Natural killer cell (primary cell): ENCODE measurements at regions not wholly inside any gene's neighbourhood (a gene's known extent, or its start where the extent isn't known, plus 50 kb on each side); places are given as distances from the start of the nearest gene placed in this dataset.
"Not testable (repeated sequence)": the region's sequence is repeated elsewhere in the genome, so short reads cannot be mapped to it uniquely, and the experiment has no call there.

Experiments used
- ATAC-seq, 3 donors: fragments of 150-1000 bp in 2 of 3; fragments of 200-7000 bp in 1 of 3; cut with Tn5 transposase; 1 replicate in 1 of 3; 2 replicates in 2 of 3; pipeline ENCODE4 v1.10.0; 2021; ENCODE audit warnings: mild to moderate bottlenecking in 2 of 3, moderate library complexity in 2 of 3
- DNase-seq, 2 donors: peaks; one replicate each; pipeline versions ENCODE4 v3.0.0 to v3.0.0-alpha.2; 2013 to 2021; ENCODE audit warnings: mixed read lengths in 1 of 2
- H3K27ac ChIP-seq: one replicate; pipeline ENCODE4 v1.5.1; 2013; ENCODE audit warnings: mild to moderate bottlenecking, low read length
- H3K27me3 ChIP-seq: one replicate; pipeline ENCODE4 v1.6.1; 2013; ENCODE audit warnings: low read length; ENCODE audit not compliant: control insufficient read depth, insufficient read depth
- H3K36me3 ChIP-seq: one replicate; pipeline ENCODE4 v1.6.1; 2013; ENCODE audit warnings: low read length; ENCODE audit not compliant: control insufficient read depth, insufficient read depth
- H3K4me1 ChIP-seq: one replicate; pipeline ENCODE4 v1.6.1; 2013; ENCODE audit warnings: low read length; ENCODE audit not compliant: control insufficient read depth, insufficient read depth
- H3K4me3 ChIP-seq: one replicate; pipeline ENCODE4 v1.5.1; 2013; ENCODE audit warnings: low read length
- H3K9me3 ChIP-seq: one replicate; pipeline ENCODE4 v1.6.1; 2013; ENCODE audit warnings: low read length; ENCODE audit not compliant: control insufficient read depth, insufficient read depth
- H3K27ac Mint-ChIP-seq, 2 donors: one replicate each; pipeline ENCODE4 v1.8.0; 2022; ENCODE audit warnings: mild to moderate bottlenecking in 2 of 2, mixed read lengths in 2 of 2, moderate library complexity in 1 of 2
- H3K27me3 Mint-ChIP-seq, 2 donors: one replicate each; pipeline ENCODE4 v1.8.0; 2022; ENCODE audit warnings: low read depth in 2 of 2, mixed read lengths in 2 of 2
- H3K36me3 Mint-ChIP-seq: one replicate; pipeline ENCODE4 v1.8.0; 2022; ENCODE audit warnings: mixed read lengths
- H3K4me1 Mint-ChIP-seq, 2 donors: one replicate each; pipeline ENCODE4 v1.8.0; 2022; ENCODE audit warnings: mixed read lengths in 2 of 2
- H3K4me3 Mint-ChIP-seq: one replicate; pipeline ENCODE4 v1.8.0; 2022; ENCODE audit warnings: mild to moderate bottlenecking, moderate library complexity, mixed read lengths
- H3K9me3 Mint-ChIP-seq, 2 donors: one replicate each; pipeline ENCODE4 v1.8.0; 2022; ENCODE audit warnings: mixed read lengths in 2 of 2
- CTCF ChIP-seq: fragments of 200-600 bp; IDR thresholded peaks from one replicate; pipeline ENCODE4 v1.8.0; 2022; ENCODE audit warnings: antibody characterized with exemption
- WGBS: methylation state at CpG from one replicate; pipeline ENCODE4 v1.1.7; 2013; ENCODE audit warnings: missing lambda C conversion rate; ENCODE audit not compliant: insufficient coverage; 5-methylcytosine and 5-hydroxymethylcytosine counted together
- intact Hi-C: fragments of 100-400 bp; cut with micrococcal nuclease; formaldehyde crosslinking; loops from one replicate; pipeline ENCODE4 v1.14.2; 2022

GRCh38 chr4:30116401-30116800 is 603.8 kb upstream of the PCDH7 start:
- no peak for TF ChIP-seq CTCF
- Mint-ChIP-seq H3K27ac (no peak overlapping the region), H3K4me1 (no peaks in the 10 kb centered on the region), H3K27me3 (no peaks in the 10 kb centered on the region), H3K36me3 (no peaks in the 10 kb centered on the region), H3K4me3 (no peak overlapping the region), H3K9me3 (peaks cover 14 to 25% of the 10 kb centered on the region in 2 donors)
- intact Hi-C loops, result no loop called here
- no peak for ATAC-seq
- Histone ChIP-seq H3K27me3 (no peaks in the 10 kb centered on the region), H3K9me3 (no peaks in the 10 kb centered on the region), H3K4me1 (no peaks in the 10 kb centered on the region), H3K36me3 (no peaks in the 10 kb centered on the region), H3K27ac (no peak overlapping the region), H3K4me3 (no peak overlapping the region)
- 78% methylated on average over 4 of the region's 4 CpGs for WGBS
- no peak for DNase-seq

GRCh38 chr4:30117433-30117832 is 602.7 kb upstream of the PCDH7 start:
- Mint-ChIP-seq H3K4me3 (no peak overlapping the region), H3K27me3 (no peaks in the 10 kb centered on the region), H3K9me3 (peaks cover 11 to 21% of the 10 kb centered on the region in 2 donors), H3K27ac (no peak overlapping the region), H3K36me3 (no peaks in the 10 kb centered on the region), H3K4me1 (no peaks in the 10 kb centered on the region)
- no peaks in the 10 kb centered on the region for H3K4me1 ChIP-seq
- intact Hi-C loops, result no loop called here
- no peak overlapping the region for H3K27ac ChIP-seq
- ATAC-seq (no peak), DNase-seq (no peak)
- H3K9me3 ChIP-seq, result no peaks in the 10 kb centered on the region
- no peak overlapping the region for H3K4me3 ChIP-seq
- H3K27me3 ChIP-seq, result no peaks in the 10 kb centered on the region
- 87% methylated on average over 2 of the region's 3 CpGs for WGBS
- H3K36me3 ChIP-seq, result no peaks in the 10 kb centered on the region
- no peak for TF ChIP-seq CTCF

DNA sequence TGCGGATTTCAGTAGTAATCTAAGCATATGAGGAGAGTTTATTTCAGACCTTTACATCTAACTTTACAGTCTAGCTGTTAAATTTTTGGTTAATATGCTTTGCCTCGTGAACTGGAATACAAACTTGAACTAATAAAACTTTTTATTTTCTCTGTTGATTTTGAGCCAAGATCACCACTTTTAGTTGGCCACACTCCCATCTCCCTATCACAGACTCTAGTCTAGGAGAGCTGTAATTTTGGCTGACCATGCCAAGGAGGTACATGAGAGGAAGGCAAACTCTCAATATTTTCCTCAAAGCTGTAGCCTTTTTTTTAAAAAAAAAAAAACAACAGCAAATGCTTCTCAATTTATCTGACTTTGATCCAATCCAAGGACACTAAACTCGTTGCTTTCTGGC is 597.5 kb upstream of the PCDH7 start:
- no peaks in the 10 kb centered on the region for H3K27me3 Mint-ChIP-seq

DNA sequence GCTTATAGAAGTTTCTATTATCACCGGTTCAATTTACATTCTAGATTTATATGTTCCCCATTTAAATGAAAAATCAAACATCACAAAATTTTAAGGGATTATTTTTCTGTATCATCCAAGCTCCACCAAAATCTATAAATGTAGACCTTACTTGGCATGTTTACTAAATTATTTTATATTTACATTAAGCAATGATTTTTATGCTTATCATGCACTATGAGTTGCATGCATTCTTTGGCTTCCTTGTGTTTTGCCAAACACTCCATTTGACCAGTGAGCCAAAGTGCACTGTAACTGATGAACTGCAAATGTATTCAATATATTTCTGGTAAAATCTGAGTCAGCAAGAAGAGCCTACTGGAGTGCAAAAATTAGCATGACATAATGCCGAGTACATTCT is 595.5 kb upstream of the PCDH7 start:
- H3K4me1 Mint-ChIP-seq, H3K36me3 ChIP-seq, H3K9me3 ChIP-seq, H3K27me3 ChIP-seq, H3K36me3 Mint-ChIP-seq, DNase-seq, H3K4me1 ChIP-seq, H3K4me3 ChIP-seq, H3K4me3 Mint-ChIP-seq, H3K9me3 Mint-ChIP-seq, intact Hi-C loops, ATAC-seq, H3K27me3 Mint-ChIP-seq, H3K27ac ChIP-seq, H3K27ac Mint-ChIP-seq: not testable (repeated sequence)
- no CpG with 5 or more reads among the region's 2 CpGs for WGBS

More for the DNA sequence above, 597.5 kb upstream of the PCDH7 start:
- 83% methylated on average over 1 of the region's 3 CpGs for WGBS
- Histone ChIP-seq H3K36me3 (no peaks in the 10 kb centered on the region), H3K27ac (no peak overlapping the region), H3K4me1 (no peaks in the 10 kb centered on the region), H3K27me3 (no peaks in the 10 kb centered on the region), H3K9me3 (no peaks in the 10 kb centered on the region), H3K4me3 (no peak overlapping the region)
- Mint-ChIP-seq H3K27ac (no peak overlapping the region), H3K4me3 (no peak overlapping the region), H3K36me3 (no peaks in the 10 kb centered on the region), H3K9me3 (peaks cover 5 to 14% of the 10 kb centered on the region in 2 donors), H3K4me1 (no peaks in the 10 kb centered on the region)
- no peak for DNase-seq
- intact Hi-C loops, result no loop called here
- no peak for ATAC-seq
- no peak for TF ChIP-seq CTCF
